DND-41 (cell line): ENCODE measurements at regions not wholly inside any gene's neighbourhood (a gene's known extent, or its start where the extent isn't known, plus 50 kb on each side); places are given as distances from the start of the nearest gene placed in this dataset.

ENCODE experiments used
- ATAC-seq: fragments of 200-7000 bp; cut with Tn5 transposase; 3 replicates; pipeline ENCODE4 v1.9.1; 2021; ENCODE audit warnings: low read depth; ENCODE audit not compliant: insufficient read depth
- DNase-seq: peaks from one replicate; pipeline ENCODE4 v3.0.0-alpha.2; 2020
- H2AFZ ChIP-seq: 2 replicates; pipeline ENCODE4 v1.6.0; 2012; ENCODE audit warnings: low read depth, low read length
- H3K27ac ChIP-seq: 2 replicates; pipeline ENCODE4 v1.5.1; 2012; ENCODE audit warnings: low read length, inconsistent platforms
- H3K27me3 ChIP-seq: fragments of 200-600 bp; sonication (generic); 2 replicates; pipeline ENCODE4 v1.6.0; 2012; ENCODE audit warnings: low read length, mild to moderate bottlenecking, inconsistent platforms; ENCODE audit not compliant: insufficient read depth, poor library complexity
- H3K36me3 ChIP-seq: 2 replicates; pipeline ENCODE4 v1.5.1; 2012; ENCODE audit warnings: low read length, inconsistent platforms; ENCODE audit not compliant: insufficient read depth
- H3K4me1 ChIP-seq: 2 replicates; pipeline ENCODE4 v1.5.1; 2012; ENCODE audit warnings: mild to moderate bottlenecking, low read length; ENCODE audit not compliant: insufficient read depth
- H3K4me2 ChIP-seq: 2 replicates; pipeline ENCODE4 v1.6.0; 2012; ENCODE audit warnings: mild to moderate bottlenecking, moderate library complexity, low read length, inconsistent platforms; ENCODE audit not compliant: insufficient read depth
- H3K4me3 ChIP-seq, 2 experiments: fragments of 200-600 bp in 1 of 2; shearing (Covaris generic) in 1 of 2; 2 replicates each; pipeline ENCODE4 v1.5.1; 2012 to 2016; ENCODE audit warnings: inconsistent platforms in 2 of 2, low read length in 2 of 2, mild to moderate bottlenecking in 2 of 2, low read depth in 1 of 2, moderate library complexity in 1 of 2
- H3K79me2 ChIP-seq: 2 replicates; pipeline ENCODE4 v1.6.0; 2012; ENCODE audit warnings: low read length, inconsistent platforms; ENCODE audit not compliant: insufficient read depth
- H3K9ac ChIP-seq: 2 replicates; pipeline ENCODE4 v1.6.0; 2012; ENCODE audit warnings: low read depth, mild to moderate bottlenecking, inconsistent platforms, low read length, moderate library complexity
- H3K9me3 ChIP-seq: 2 replicates; pipeline ENCODE4 v1.5.1; 2012; ENCODE audit warnings: low read length, moderate library complexity, mild to moderate bottlenecking, inconsistent platforms; ENCODE audit not compliant: insufficient read depth, severe bottlenecking
- H4K20me1 ChIP-seq: 2 replicates; pipeline ENCODE4 v1.6.0; 2012; ENCODE audit warnings: low read length; ENCODE audit not compliant: insufficient read depth
- CTCF ChIP-seq: IDR thresholded peaks from 2 replicates; pipeline ENCODE4 v1.5.1; 2012; ENCODE audit warnings: borderline replicate concordance, low read length, moderate library complexity, mild to moderate bottlenecking; ENCODE audit not compliant: poor library complexity, severe bottlenecking; ENCODE audit errors: extremely low read depth
- EZH2 ChIP-seq: IDR thresholded peaks from 3 replicates; pipeline ENCODE4 v1.6.1; 2012; ENCODE audit warnings: borderline replicate concordance, low read depth, mild to moderate bottlenecking, moderate library complexity, low read length, inconsistent platforms; ENCODE audit not compliant: severe bottlenecking

GRCh38 chr12:115708801-115709200 lies 568.7 kb downstream of the MED13L start:
- H4K20me1 ChIP-seq, result no peaks in the 10 kb centered on the region
- H3K27me3 ChIP-seq, result no peaks in the 10 kb centered on the region
- H3K4me3 ChIP-seq, result no peak overlapping the region
- no peaks in the 10 kb centered on the region for H3K36me3 ChIP-seq
- H3K9me3 ChIP-seq, result no peaks in the 10 kb centered on the region
- no peaks in the 10 kb centered on the region for H3K79me2 ChIP-seq
- H3K4me2 ChIP-seq, result no peak overlapping the region
- no peak overlapping the region for H3K9ac ChIP-seq
- ATAC-seq (no peak), DNase-seq (no peak)
- TF ChIP-seq CTCF, result no peak
- TF ChIP-seq EZH2, result no peak
- H3K27ac ChIP-seq, result no peak overlapping the region
- no peaks in the 10 kb centered on the region for H3K4me1 ChIP-seq
- H2AFZ ChIP-seq, result no peak overlapping the region

GRCh38 chr12:115700896-115701465 lies 576.5 kb downstream of the MED13L start:
- peaks cover 3% of the 10 kb centered on the region for H3K27me3 ChIP-seq
- DNase-seq (no peak), ATAC-seq (no peak)
- H3K4me1 ChIP-seq, result no peaks in the 10 kb centered on the region
- no peak overlapping the region for H3K4me2 ChIP-seq
- no peaks in the 10 kb centered on the region for H3K9me3 ChIP-seq
- TF ChIP-seq EZH2 (no peak), CTCF (no peak)
- H2AFZ ChIP-seq, result no peak overlapping the region
- no peaks in the 10 kb centered on the region for H3K79me2 ChIP-seq
- no peak overlapping the region for H3K27ac ChIP-seq
- H3K36me3 ChIP-seq, result no peaks in the 10 kb centered on the region
- no peaks in the 10 kb centered on the region for H4K20me1 ChIP-seq
- no peak overlapping the region for H3K4me3 ChIP-seq
- H3K9ac ChIP-seq, result no peak overlapping the region

GRCh38 chr12:115700081-115700480 lies 577.4 kb downstream of the MED13L start:
- no peak for ATAC-seq
- Histone ChIP-seq H3K9ac (no peak overlapping the region), H4K20me1 (no peaks in the 10 kb centered on the region), H3K79me2 (no peaks in the 10 kb centered on the region), H2AFZ (no peak overlapping the region), H3K36me3 (no peaks in the 10 kb centered on the region), H3K4me1 (no peaks in the 10 kb centered on the region), H3K27me3 (peaks cover 3% of the 10 kb centered on the region), H3K4me3 (no peak overlapping the region), H3K9me3 (no peaks in the 10 kb centered on the region), H3K27ac (no peak overlapping the region), H3K4me2 (no peak overlapping the region)
- TF ChIP-seq CTCF (no peak), EZH2 (no peak)
- no peak for DNase-seq

GRCh38 chr12:115698257-115698656 lies 579.2 kb downstream of the MED13L start:
- Histone ChIP-seq H3K36me3 (no peaks in the 10 kb centered on the region), H3K27ac (no peak overlapping the region)

More at GRCh38 chr12:115698257-115698656, 579.2 kb downstream of the MED13L start:
- TF ChIP-seq EZH2, result no peak
- TF ChIP-seq CTCF, result no peak
- Histone ChIP-seq H2AFZ (no peak overlapping the region), H4K20me1 (no peaks in the 10 kb centered on the region), H3K9me3 (no peaks in the 10 kb centered on the region), H3K9ac (no peak overlapping the region), H3K27me3 (peaks cover 3% of the 10 kb centered on the region), H3K79me2 (no peaks in the 10 kb centered on the region), H3K4me2 (no peak overlapping the region), H3K4me3 (no peak overlapping the region), H3K4me1 (no peaks in the 10 kb centered on the region)
- DNase-seq, result no peak
- ATAC-seq, result no peak
